ENCODE measurements at regions not wholly inside any gene's neighbourhood (a gene's known extent, or its start where the extent isn't known, plus 50 kb on each side); places are given as distances from the start of the nearest gene placed in this dataset.

DNA sequence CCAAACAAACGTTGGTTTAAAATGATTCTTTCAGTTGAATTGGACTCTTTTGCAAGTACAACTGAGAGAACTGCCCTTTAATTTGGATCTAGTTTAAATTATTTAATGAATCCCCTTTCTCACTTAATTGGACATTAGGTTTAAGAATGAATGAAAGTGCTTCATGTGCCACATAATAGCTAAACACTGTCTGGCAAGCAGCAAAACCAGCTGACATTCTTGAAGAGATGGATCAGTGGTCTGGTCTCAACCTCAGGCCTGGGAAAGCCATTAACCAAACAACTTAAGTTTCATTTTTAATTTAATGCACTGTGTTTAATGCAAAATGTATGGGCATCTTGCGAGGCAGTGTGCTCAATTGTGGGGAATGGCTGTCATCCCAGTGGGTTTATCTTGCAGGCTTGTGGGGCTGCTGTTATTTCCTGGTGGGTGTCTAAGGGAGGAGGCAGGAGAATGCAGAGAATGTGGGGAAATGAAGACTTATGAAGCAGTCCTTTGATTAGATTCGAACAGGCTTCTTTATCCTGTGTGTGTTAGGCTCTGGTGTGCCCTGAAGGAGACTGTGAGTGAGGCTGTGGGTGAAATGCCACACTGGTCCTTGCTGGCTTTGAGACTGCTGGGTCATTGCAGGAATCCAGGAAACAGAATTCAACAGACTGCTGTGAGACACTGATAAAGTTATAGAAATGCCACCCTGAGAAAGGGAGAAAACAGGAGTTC lies 144.1 kb upstream of the PELI2 start:
- TF ChIP-seq, protein P1, sequence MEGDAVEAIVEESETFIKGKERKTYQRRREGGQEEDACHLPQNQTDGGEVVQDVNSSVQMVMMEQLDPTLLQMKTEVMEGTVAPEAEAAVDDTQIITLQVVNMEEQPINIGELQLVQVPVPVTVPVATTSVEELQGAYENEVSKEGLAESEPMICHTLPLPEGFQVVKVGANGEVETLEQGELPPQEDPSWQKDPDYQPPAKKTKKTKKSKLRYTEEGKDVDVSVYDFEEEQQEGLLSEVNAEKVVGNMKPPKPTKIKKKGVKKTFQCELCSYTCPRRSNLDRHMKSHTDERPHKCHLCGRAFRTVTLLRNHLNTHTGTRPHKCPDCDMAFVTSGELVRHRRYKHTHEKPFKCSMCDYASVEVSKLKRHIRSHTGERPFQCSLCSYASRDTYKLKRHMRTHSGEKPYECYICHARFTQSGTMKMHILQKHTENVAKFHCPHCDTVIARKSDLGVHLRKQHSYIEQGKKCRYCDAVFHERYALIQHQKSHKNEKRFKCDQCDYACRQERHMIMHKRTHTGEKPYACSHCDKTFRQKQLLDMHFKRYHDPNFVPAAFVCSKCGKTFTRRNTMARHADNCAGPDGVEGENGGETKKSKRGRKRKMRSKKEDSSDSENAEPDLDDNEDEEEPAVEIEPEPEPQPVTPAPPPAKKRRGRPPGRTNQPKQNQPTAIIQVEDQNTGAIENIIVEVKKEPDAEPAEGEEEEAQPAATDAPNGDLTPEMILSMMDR (conservative IDR thresholded peaks at IDR 0.05) = no peak
- 85 to 100% methylated on average over 2 to 3 of the region's 3 CpGs for WGBS, 2 experiments (ENCODE audit: insufficient coverage in 1 of 2, insufficient read length in 1 of 2)
- Mint-ChIP-seq H3K4me1 (no peaks in the 10 kb centered on the region), H3K27ac (no peak overlapping the region), H3K9me3 (no peaks in the 10 kb centered on the region), H3K27me3 (ENCODE audit: insufficient read depth) (no peaks in the 10 kb centered on the region), H3K4me3 (no peak overlapping the region), H3K36me3 (ENCODE audit: low read depth) (no peaks in the 10 kb centered on the region)
- H3K27me3 ChIP-seq (ENCODE audit: control insufficient read depth, insufficient read depth, low read length, poor library complexity, severe bottlenecking) = no peaks in the 10 kb centered on the region
- no peak for DNase-seq
- no peaks in the 10 kb centered on the region for H3K36me3 ChIP-seq (ENCODE audit: control insufficient read depth, insufficient read depth, low read length)
- no peak overlapping the region for H3K9ac ChIP-seq (ENCODE audit: extremely low read depth, low read length, poor library complexity, severe bottlenecking)
- H3K27ac ChIP-seq (ENCODE audit: low read depth, low read length) = no peak overlapping the region
- no peaks in the 10 kb centered on the region for H3K4me1 ChIP-seq (ENCODE audit: control insufficient read depth, insufficient read depth, low read length)
- H3K9me3 ChIP-seq (ENCODE audit: control insufficient read depth, low read length) = no peaks in the 10 kb centered on the region
- no peak overlapping the region for H3K4me3 ChIP-seq (ENCODE audit: low read length)

DNA sequence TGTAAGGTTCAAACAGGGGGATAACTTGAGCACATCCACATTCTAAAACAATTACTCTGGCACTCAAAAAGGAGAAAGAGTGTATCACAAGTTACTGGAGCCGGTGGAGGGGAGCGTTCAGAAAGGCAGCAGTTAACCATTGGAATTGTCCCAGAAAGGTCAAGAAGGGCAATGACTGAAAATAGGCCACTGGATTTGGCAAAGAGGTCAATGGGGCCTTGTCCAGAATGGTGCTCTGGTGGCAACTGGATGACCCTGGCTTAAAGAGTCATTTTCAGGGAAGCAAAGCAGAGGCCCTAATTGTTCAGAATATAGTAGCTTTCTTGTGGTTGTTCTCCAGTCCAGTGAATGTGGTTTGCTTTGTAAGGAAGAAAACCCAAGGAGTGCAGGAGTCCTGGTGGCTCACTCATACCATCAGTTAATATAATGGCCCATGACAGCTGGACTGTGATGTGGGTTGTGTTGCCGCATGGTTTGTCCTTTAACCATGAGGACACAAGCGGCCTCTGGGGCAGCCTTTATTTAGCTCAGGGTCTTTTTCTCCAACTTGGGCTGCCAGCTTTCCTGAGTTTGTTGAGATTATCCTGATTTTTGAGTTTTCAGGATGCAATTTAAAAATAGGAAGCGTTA lies 142.8 kb upstream of the PELI2 start:
- no peak overlapping the region for H3K9ac ChIP-seq (ENCODE audit: extremely low read depth, low read length, poor library complexity, severe bottlenecking)
- no peak for DNase-seq
- Mint-ChIP-seq H3K4me3 (no peak overlapping the region), H3K4me1 (no peaks in the 10 kb centered on the region), H3K27ac (no peak overlapping the region), H3K9me3 (peaks cover 2% of the 10 kb centered on the region), H3K27me3 (ENCODE audit: insufficient read depth) (no peaks in the 10 kb centered on the region), H3K36me3 (ENCODE audit: low read depth) (no peaks in the 10 kb centered on the region)
- no peaks in the 10 kb centered on the region for H3K36me3 ChIP-seq (ENCODE audit: control insufficient read depth, insufficient read depth, low read length)
- no peak overlapping the region for H3K27ac ChIP-seq (ENCODE audit: low read depth, low read length)
- TF ChIP-seq, protein P1 (conservative IDR thresholded peaks at IDR 0.05) = no peak
- WGBS, 2 experiments (ENCODE audit: insufficient coverage in 1 of 2, insufficient read length in 1 of 2) = 95 to 100% methylated on average over 1 to 5 of the region's 5 CpGs
- H3K4me1 ChIP-seq (ENCODE audit: control insufficient read depth, insufficient read depth, low read length) = no peaks in the 10 kb centered on the region
- H3K27me3 ChIP-seq (ENCODE audit: control insufficient read depth, insufficient read depth, low read length, poor library complexity, severe bottlenecking) = no peaks in the 10 kb centered on the region
- no peaks in the 10 kb centered on the region for H3K9me3 ChIP-seq (ENCODE audit: control insufficient read depth, low read length)
- no peak overlapping the region for H3K4me3 ChIP-seq (ENCODE audit: low read length)

GRCh38 chr14:55976219-55976618 lies 142.0 kb upstream of the PELI2 start:
- no peak overlapping the region for H3K27ac ChIP-seq (ENCODE audit: low read depth, low read length)
- TF ChIP-seq, protein P1 (conservative IDR thresholded peaks at IDR 0.05) = no peak
- peaks cover 2% of the 10 kb centered on the region for H3K9me3 Mint-ChIP-seq
- no peaks in the 10 kb centered on the region for H3K27me3 Mint-ChIP-seq (ENCODE audit: insufficient read depth)
- no peaks in the 10 kb centered on the region for H3K4me1 ChIP-seq (ENCODE audit: control insufficient read depth, insufficient read depth, low read length)
- no peak overlapping the region for H3K27ac Mint-ChIP-seq
- no peak overlapping the region for H3K4me3 ChIP-seq (ENCODE audit: low read length)
- no peaks in the 10 kb centered on the region for H3K27me3 ChIP-seq (ENCODE audit: control insufficient read depth, insufficient read depth, low read length, poor library complexity, severe bottlenecking)
- H3K4me1 Mint-ChIP-seq = no peaks in the 10 kb centered on the region
- no peak for DNase-seq
- no peaks in the 10 kb centered on the region for H3K36me3 ChIP-seq (ENCODE audit: control insufficient read depth, insufficient read depth, low read length)
- 90 to 94% methylated on average over 3 to 5 of the region's 5 CpGs for WGBS, 2 experiments (ENCODE audit: insufficient coverage in 1 of 2, insufficient read length in 1 of 2)
- no peak overlapping the region for H3K9ac ChIP-seq (ENCODE audit: extremely low read depth, low read length, poor library complexity, severe bottlenecking)
- no peaks in the 10 kb centered on the region for H3K36me3 Mint-ChIP-seq (ENCODE audit: low read depth)
- no peak overlapping the region for H3K4me3 Mint-ChIP-seq
- H3K9me3 ChIP-seq (ENCODE audit: control insufficient read depth, low read length) = no peaks in the 10 kb centered on the region
